GM19043 (cell line): ENCODE measurements at regions not wholly inside any gene's neighbourhood (a gene's known extent, or its start where the extent isn't known, plus 50 kb on each side); places are given as distances from the start of the nearest gene placed in this dataset.
"Not testable (repeated sequence)": the region's sequence is repeated elsewhere in the genome, so short reads cannot be mapped to it uniquely, and the experiment has no call there.

ENCODE experiments used
- ATAC-seq: cut with Tn5 transposase; IDR thresholded peaks from one replicate; pipeline ENCODE4 v1.9.1; 2021; ENCODE audit warnings: low read depth; ENCODE audit not compliant: unreplicated experiment

DNA sequence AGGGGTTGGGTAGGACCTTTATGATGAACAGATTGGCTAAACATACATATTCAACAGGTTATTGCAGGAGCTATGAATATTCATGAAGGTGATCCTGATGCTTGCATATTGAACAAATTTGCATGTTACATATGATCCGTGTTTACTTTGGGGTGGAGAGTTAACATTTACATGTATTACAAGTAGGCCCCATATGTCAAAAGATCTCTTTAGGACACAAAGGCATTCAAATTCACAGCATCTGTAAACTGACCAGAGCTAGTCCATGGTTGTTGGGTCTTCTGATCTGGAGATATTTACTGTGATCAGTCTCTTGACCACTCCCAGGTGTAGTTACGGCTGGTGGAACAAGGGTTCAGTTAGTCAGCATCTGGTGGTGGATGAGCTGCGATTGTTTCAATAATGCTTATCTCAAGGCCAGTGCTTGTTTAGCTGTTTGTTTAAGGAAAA lies 80.4 kb downstream of the PMAIP1 start:
- no peak for ATAC-seq

DNA sequence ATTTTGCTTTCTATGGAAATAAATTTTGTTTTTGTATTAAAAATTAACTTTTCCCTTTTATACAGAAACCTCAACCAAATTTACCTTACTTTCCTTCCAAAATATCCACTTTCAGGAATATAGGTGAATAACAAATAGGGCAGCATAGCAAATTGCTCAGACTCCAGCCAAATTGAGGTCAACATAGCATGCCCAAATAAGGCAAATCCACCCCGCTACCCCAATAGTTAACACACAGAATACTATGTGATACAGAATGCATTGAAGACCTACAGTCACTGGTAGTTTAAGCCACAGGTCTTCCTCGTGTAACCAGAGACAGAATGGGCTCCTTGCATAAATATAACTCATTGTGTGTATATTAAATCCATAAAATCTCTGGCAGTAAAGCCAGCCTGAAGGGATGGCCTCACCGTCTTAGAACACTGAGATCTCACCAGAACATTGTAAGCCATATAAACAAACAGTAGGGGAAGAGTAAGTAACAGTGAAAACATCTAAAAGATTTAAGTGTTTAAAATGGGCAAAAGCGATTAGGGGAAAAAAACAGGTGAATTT lies 72.2 kb downstream of the PMAIP1 start:
- ATAC-seq = no peak

DNA sequence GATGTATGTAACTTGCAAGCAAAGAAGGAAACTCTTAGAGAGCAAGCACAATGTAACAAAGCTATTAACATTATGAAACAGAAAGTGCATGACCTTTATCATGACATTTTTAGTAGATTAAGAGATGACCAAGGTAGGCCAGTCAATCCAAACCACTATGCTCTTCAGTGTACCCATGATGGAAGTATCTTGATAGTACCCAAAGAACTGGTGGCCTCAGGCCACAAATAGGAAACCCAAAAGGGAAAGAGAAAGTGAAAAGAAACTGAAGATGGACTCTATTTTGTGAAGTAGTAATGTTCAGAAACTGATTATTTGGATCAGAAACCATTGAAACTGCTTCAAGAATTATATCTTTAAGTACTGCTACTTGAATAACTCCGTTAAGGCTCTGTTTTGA lies 71.3 kb downstream of the PMAIP1 start:
- peak; percentile 72 for ATAC-seq

DNA sequence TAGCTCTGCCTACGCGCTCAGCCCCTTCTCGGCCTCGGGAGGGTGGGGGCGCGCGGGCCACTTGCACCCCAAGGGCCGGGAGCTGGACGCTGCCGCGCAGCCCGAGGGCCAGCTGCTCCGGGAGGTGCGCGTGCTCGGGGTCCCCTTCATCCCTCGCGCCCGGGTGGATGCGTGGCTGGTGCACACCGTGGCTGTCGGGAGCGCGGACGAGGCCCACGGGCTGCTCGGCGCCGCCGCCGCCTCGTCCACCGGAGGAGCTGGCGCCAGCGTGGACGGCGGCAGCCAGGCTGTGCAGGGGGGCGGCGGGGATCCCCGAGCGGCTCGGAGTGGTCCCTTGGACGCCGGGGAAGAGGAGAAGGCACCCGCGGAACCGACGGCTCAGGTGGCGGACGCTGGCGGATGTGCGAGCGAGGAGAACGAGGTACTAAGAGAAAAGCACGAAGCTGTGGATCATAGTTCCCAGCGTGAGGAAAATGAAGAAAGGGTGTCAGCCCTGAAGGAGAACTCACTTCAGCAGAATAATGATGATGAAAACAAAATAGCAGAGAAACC lies 69.8 kb downstream of the PMAIP1 start:
- not testable (repeated sequence) for ATAC-seq

DNA sequence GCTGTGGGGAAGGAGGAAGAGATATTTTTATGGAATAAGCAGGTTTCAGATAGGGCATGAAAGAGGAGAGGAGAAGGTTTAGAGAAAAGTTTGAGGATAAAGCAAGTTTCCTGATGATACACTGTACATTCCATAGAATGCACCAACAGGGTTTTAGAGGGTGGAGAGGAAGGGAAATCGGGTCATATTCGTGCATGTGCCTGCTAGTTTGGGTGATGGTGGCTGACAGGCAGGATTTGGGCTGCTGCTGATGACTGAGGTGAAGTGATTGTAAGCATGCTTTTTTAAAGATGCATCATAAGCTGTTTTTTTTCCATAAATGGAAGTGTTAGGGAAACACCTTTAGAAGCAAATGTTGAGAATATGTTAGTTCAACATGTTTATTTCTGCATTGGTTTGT lies 68.8 kb downstream of the PMAIP1 start:
- no peak for ATAC-seq

DNA sequence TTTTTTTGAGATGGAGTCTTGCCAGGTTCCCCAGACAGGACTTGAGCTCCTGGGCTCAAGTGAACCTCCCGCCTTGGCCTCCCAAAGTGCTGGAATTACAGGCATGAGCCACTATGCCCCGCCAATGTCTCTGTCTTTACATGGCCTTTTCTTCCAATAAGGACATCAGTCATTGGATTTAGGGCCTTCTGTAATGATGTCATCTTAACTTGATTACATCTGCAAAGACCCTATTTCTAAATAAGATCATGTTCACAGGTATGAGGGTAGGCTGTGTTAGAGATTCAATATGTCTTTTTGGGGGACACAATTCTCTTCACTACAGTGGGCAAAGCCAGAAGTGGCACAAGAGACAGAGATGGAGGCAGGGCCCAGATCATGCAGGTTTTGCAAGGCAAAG lies 68.1 kb downstream of the PMAIP1 start:
- ATAC-seq = no peak

DNA sequence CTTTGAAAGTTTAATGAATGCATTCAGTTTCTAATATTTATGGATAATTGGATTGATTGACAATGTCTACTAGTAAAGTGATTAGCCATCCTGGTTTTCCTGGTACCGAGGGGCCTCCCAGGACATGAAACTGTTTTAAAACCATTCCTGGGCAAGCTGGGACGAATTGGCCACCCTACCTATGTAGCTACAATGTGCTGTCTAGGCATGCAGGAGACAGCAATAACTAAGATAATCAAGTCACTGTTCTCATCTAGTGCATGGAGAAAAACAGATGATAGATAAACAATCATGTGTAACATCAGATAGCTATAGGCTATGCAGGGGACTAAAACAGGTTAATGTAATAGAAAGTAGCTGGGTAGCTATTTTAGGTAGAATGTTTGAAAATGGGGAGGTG lies 67.1 kb downstream of the PMAIP1 start:
- no peak for ATAC-seq

DNA sequence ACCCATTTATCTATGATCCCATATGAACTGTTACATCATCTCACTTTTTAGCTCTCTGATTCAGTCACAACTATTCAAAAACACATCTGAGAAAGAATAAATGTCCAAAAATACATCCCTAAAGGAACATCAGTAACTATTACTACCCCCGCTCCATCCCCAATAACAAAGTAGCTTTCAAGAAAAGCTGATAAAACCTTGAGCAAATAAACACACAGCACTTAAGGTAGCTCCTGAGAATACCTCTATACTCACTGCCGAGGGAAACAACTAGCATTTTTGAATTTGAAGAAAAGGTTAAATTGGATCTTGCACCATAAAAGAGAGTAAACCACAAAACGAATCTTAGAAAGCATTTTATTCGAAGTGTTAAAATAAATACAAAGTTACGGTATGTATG lies 63.4 kb downstream of the PMAIP1 start:
- ATAC-seq = no peak

DNA sequence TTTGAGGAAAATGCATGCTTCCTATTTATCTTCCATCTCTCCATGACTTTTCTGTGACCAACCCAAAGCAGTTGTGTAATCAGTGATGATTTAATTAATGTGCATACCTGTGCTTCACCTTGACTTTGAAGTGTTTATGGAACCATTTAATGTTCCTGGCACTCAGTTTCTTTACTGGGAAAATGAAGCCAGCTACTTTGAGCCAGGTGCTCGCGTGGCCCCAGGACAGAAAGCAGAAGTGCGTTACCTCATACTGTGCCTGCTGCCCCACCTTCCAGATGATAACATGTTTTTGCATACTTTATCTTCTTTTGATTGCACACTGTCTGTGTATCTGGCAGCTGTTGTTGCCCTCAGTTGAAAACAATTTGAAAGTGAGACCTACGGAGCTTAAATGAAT lies 61.3 kb downstream of the PMAIP1 start:
- ATAC-seq = peak; percentile 72

DNA sequence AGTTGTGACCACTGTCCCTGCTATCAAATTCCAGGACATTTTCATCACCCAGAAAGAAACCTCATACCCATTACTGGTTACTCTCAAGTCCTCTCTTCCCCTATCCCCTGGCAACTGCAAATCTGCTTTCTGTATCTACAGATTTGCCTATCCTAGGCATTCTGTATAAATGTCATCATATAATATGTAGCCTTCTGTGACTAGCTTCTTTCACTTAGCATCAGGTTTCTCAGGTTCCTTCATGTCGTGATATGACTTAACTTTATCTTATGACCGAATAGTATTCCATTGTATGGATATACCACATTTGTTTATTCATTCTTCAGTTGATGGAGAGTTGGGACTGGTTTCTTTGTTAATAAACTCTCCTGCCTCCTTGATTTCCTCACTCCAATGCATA lies 60.5 kb downstream of the PMAIP1 start:
- no peak for ATAC-seq

DNA sequence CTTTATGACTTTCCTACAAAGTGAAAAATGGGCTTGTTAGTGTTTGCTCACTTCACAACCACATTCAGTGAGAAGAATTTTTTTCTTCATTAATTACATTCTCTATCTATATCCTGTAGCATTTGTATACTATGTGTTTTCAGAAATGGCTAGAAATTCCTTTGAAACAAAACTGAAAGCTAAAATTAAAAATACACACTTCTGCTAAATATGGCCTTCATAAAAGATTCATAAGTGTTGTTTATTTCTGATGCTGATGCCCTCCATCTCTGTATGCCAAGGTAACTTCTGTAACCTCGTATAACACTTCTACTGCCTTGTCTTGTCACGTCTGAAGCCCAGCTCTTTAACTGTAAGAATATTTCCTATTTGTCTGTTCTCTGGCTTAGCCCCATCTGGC lies 59.8 kb downstream of the PMAIP1 start:
- no peak for ATAC-seq

DNA sequence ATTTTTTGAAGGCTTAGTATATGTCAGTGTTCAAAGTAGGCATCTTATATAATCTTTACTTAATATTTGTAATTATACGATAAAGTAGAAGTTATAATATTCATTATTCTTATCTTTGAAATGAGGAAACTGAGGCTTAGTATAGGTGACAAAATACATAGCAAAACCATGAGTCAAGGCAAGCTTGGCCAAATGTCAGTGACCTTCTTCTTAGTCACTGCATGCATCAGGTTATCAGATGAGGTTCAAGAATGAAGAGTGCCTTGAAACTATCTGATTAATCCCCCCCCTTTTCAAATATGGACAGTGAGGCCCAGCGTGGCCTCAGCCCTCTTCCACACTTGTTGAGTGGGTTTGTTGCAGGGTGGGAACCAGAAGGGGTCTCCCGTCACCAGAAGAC lies 59.3 kb downstream of the PMAIP1 start:
- ATAC-seq = no peak

DNA sequence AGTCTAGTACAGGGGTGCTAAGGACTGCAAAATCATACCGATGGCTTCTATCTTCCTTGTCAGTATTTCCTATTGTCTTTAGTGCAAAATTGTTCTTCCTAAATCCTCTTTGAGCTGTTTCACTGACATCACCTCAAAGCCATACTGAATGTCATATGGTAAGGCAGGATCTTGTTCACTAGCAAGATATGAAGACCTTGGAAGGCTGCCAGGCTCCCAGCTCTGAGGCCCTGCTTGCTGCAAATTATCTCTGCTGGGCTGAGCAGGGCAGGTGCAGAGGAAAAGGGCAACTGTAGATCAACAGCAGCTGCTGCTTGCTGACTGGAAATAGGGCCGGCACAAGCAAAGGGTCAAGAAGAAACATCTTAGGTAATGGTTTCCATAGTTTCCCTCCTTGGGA lies 58.2 kb downstream of the PMAIP1 start:
- ATAC-seq = peak; percentile 43

DNA sequence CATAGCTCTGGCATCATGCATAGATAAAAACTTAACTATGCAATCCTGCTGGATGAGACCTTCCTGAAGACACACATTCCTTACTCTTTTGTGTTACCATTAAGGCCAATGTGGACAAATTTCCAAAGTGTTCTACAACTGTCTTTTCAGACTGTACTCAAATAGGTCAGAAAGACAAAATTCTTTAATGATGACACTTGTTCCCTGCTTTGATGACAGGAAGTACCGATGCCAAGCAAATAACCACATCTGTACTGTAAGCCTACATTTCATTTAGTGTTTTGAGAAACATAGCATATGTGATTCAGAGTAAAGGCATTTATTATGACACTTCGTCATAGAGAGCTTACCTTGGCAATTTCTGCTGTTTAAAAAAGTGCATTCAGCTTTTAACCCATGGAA lies 55.0 kb downstream of the PMAIP1 start:
- ATAC-seq = no peak

DNA sequence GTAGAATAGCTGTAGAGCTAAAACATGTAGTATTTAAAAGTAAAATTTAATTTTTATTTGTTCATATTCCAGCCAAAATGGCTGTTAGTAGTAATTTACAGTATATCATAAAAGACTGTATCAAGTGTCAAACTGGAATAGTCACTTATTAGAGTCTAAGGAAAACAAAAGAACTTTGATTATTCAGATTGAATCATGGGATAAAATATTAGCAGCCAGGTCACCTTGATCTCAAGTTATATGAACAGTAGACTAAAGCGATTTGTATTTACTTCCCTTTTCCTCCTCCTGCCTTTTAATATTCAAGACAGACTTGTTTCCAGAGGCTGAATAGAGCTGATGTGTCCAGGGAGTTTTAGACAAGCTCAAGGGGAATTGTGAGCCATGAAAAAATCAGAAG lies 54.4 kb downstream of the PMAIP1 start:
- ATAC-seq = no peak
